CD4-positive, alpha-beta T cell treated with Interferon gamma for 1 hour (primary cell): ENCODE measurements at regions not wholly inside any gene's neighbourhood (a gene's known extent, or its start where the extent isn't known, plus 50 kb on each side); places are given as distances from the start of the nearest gene placed in this dataset.
"Not testable (repeated sequence)": the region's sequence is repeated elsewhere in the genome, so short reads cannot be mapped to it uniquely, and the experiment has no call there.

Experiments
- DNase-seq: peaks from one replicate; pipeline ENCODE4 v3.0.0-alpha.2; 2020

GRCh38 chr12:20160899-20161298, 207.4 kb upstream of the PDE3A start:
- DNase-seq: not testable (repeated sequence)

- no peak for DNase-seq
Measured at GRCh38 chr12:20174528-20175175, 193.7 kb upstream of the PDE3A start.

GRCh38 chr12:20175704-20176388, 192.5 kb upstream of the PDE3A start:
- DNase-seq: no peak

- DNase-seq: no peak
Measured at GRCh38 chr12:20181416-20182180, 186.7 kb upstream of the PDE3A start.

- DNase-seq: no peak
Measured at GRCh38 chr12:20183563-20183962, 184.8 kb upstream of the PDE3A start.

- no peak for DNase-seq
Measured at GRCh38 chr12:20184514-20184913, 183.8 kb upstream of the PDE3A start.

- no peak for DNase-seq
Measured at GRCh38 chr12:20187456-20187855, 180.9 kb upstream of the PDE3A start.

- no peak for DNase-seq
Measured at GRCh38 chr12:20188930-20189653, 179.2 kb upstream of the PDE3A start.

GRCh38 chr12:20189767-20190166, 178.6 kb upstream of the PDE3A start:
- DNase-seq: no peak

- DNase-seq: no peak
Measured at GRCh38 chr12:20194171-20194570, 174.2 kb upstream of the PDE3A start.

- no peak for DNase-seq
Measured at GRCh38 chr12:20196767-20197166, 171.6 kb upstream of the PDE3A start.

GRCh38 chr12:20197411-20197810, 170.9 kb upstream of the PDE3A start:
- no peak for DNase-seq

- DNase-seq: no peak
Measured at GRCh38 chr12:20199780-20200179, 168.6 kb upstream of the PDE3A start.

- no peak for DNase-seq
Measured at GRCh38 chr12:20201733-20202132, 166.6 kb upstream of the PDE3A start.

GRCh38 chr12:20205854-20206253, 162.5 kb upstream of the PDE3A start:
- no peak for DNase-seq

- no peak for DNase-seq
Measured at GRCh38 chr12:20206410-20206809, 161.9 kb upstream of the PDE3A start.

- DNase-seq: no peak
Measured at GRCh38 chr12:20210621-20211215, 157.6 kb upstream of the PDE3A start.

GRCh38 chr12:20211541-20211940, 156.8 kb upstream of the PDE3A start:
- no peak for DNase-seq

- DNase-seq: no peak
Measured at GRCh38 chr12:20211981-20212421, 156.3 kb upstream of the PDE3A start.

GRCh38 chr12:20212658-20213555, 155.4 kb upstream of the PDE3A start:
- DNase-seq: no peak

GRCh38 chr12:20213723-20214625, 154.4 kb upstream of the PDE3A start:
- no peak for DNase-seq
